HCT116 (cell line): ENCODE measurements at regions not wholly inside any gene's neighbourhood (a gene's known extent, or its start where the extent isn't known, plus 50 kb on each side); places are given as distances from the start of the nearest gene placed in this dataset.

Experiments
- ATAC-seq: fragments of 200-7000 bp; cut with Tn5 transposase; 2 replicates; pipeline ENCODE4 v1.9.1; 2020; ENCODE audit warnings: mild to moderate bottlenecking, moderate library complexity
- BruUV-seq: library from RNA; stranded (reverse); fragments of 400-500 nt; replicated peaks from 2 replicates; lab custom pipeline; 2021; lab: Mats Ljungman, UMichigan
- CTCF ChIA-PET: fragments of 300-600 bp; sonication (Branson Sonifier 250); formaldehyde crosslinking; loops from one replicate; lab custom pipeline; 2021; ENCODE audit warnings: antibody characterized with exemption; lab: Charles Lee
- POLR2A ChIA-PET: fragments of 300-600, 350-600 bp; sonication (Branson Sonifier 250); formaldehyde crosslinking; loops from one replicate; lab custom pipeline; 2021; ENCODE audit warnings: antibody characterized with exemption; lab: Charles Lee
- RAD21 ChIA-PET, 2 experiments: fragments of 300-600 bp; sonication (Branson Sonifier 250); formaldehyde crosslinking; loops; one replicate each; lab custom pipeline; 2023; ENCODE audit warnings: low total read pairs in 2 of 2; ENCODE audit not compliant: uncharacterized antibody in 2 of 2, unreplicated experiment in 2 of 2, low non-redundant PET in 1 of 2; lab: Charles Lee
- DNase-seq: peaks from one replicate; pipeline ENCODE4 v3.0.0-alpha.2; 2010; ENCODE audit warnings: low read depth, low spot score
- H2AFZ ChIP-seq: fragments of 200-600 bp; shearing (Covaris generic), sonication (generic); 2 replicates; pipeline ENCODE4 v1.6.1; 2017; ENCODE audit warnings: low read depth, mixed run types, mixed read lengths, antibody characterized with exemption, low read length; ENCODE audit not compliant: poor library complexity, severe bottlenecking
- H3K27ac ChIP-seq: 2 replicates; pipeline ENCODE4 v1.5.1; 2012; ENCODE audit warnings: low read depth, low read length
- H3K27me3 ChIP-seq: fragments of 200-600 bp; sonication (generic); 2 replicates; pipeline ENCODE4 v1.6.1; 2016; ENCODE audit warnings: mixed run types, low read length, mixed read lengths; ENCODE audit not compliant: insufficient read depth
- H3K36me3 ChIP-seq, 2 experiments: fragments of 200-500 bp in 1 of 2; fragments of 200-600 bp in 1 of 2; sonication (Bioruptor generic) in 1 of 2; sonication (generic) in 1 of 2; 2 replicates each; pipeline versions ENCODE4 v1.5.1 to v1.6.1; 2014 to 2016; ENCODE audit warnings: low read length in 2 of 2, inconsistent platforms in 1 of 2, mixed read lengths in 1 of 2, mixed run types in 1 of 2; ENCODE audit not compliant: insufficient read depth in 2 of 2, control insufficient read depth in 1 of 2
- H3K4me1 ChIP-seq, 2 experiments: fragments of 200-600 bp in 1 of 2; sonication (generic) in 1 of 2; 2 replicates each; pipeline versions ENCODE4 v1.5.1 to v1.6.1; 2012 to 2017; ENCODE audit warnings: low read length in 2 of 2, inconsistent platforms in 1 of 2, mild to moderate bottlenecking in 1 of 2, mixed read lengths in 1 of 2, mixed run types in 1 of 2, moderate library complexity in 1 of 2; ENCODE audit not compliant: insufficient read depth in 2 of 2, control insufficient read depth in 1 of 2
- H3K4me2 ChIP-seq: fragments of 200-600 bp; sonication (generic); 2 replicates; pipeline ENCODE4 v1.6.1; 2017; ENCODE audit warnings: mixed run types, low read length, mixed read lengths
- H3K4me3 ChIP-seq, 2 experiments: fragments of 200-600 bp in 1 of 2; sonication (generic) in 1 of 2; replicated peaks in 1 of 2; 2 replicates each; pipeline ENCODE4 v1.5.1; 2011 to 2016; ENCODE audit warnings: low read length in 2 of 2, control low read depth in 1 of 2, low read depth in 1 of 2, mild to moderate bottlenecking in 1 of 2, mixed read lengths in 1 of 2, mixed run types in 1 of 2
- H3K79me2 ChIP-seq: fragments of 200-600 bp; sonication (generic); 2 replicates; pipeline ENCODE4 v1.6.1; 2017; ENCODE audit warnings: mild to moderate bottlenecking, mixed run types, low read length, moderate library complexity, mixed read lengths; ENCODE audit not compliant: insufficient read depth
- H3K9ac ChIP-seq: fragments of 200-600 bp; sonication (generic); 2 replicates; pipeline ENCODE4 v1.6.1; 2016; ENCODE audit warnings: low read length, mixed read lengths
- H3K9me2 ChIP-seq: fragments of 200-600 bp; sonication (generic), shearing (Covaris generic); 2 replicates; pipeline ENCODE4 v1.6.1; 2017; ENCODE audit warnings: mixed run types, mild to moderate bottlenecking, moderate library complexity; ENCODE audit not compliant: insufficient read depth
- H3K9me3 ChIP-seq, 2 experiments: fragments of 200-500 bp in 1 of 2; fragments of 200-600 bp in 1 of 2; sonication (Bioruptor generic) in 1 of 2; sonication (generic) in 1 of 2; 2 replicates each; pipeline ENCODE4 v1.6.1; 2014 to 2017; ENCODE audit warnings: low read length in 2 of 2, mixed read lengths in 2 of 2, inconsistent platforms in 1 of 2, low read depth in 1 of 2, mild to moderate bottlenecking in 1 of 2, mixed run types in 1 of 2, moderate library complexity in 1 of 2; ENCODE audit not compliant: control insufficient read depth in 1 of 2, insufficient read depth in 1 of 2
- H4K20me1 ChIP-seq: fragments of 200-600 bp; sonication (generic), shearing (Covaris generic); 2 replicates; pipeline ENCODE4 v1.6.1; 2017; ENCODE audit warnings: mixed run types, mild to moderate bottlenecking, moderate library complexity; ENCODE audit not compliant: insufficient read depth
- EGR1 ChIP-seq: IDR thresholded peaks from 2 replicates; pipeline ENCODE4 v1.6.1; 2012; ENCODE audit warnings: low read depth
- EZH2 ChIP-seq: fragments of 200-600 bp; sonication (generic); IDR thresholded peaks from 2 replicates; pipeline ENCODE4 v1.6.1; 2017; ENCODE audit warnings: antibody characterized with exemption, mixed run types
- EZH2phosphoT487 ChIP-seq: fragments of 200-600 bp; IDR thresholded peaks from 2 replicates; pipeline ENCODE4 v1.6.1; 2018; ENCODE audit warnings: antibody characterized with exemption, borderline replicate concordance
- FOSL1 ChIP-seq: IDR thresholded peaks from 2 replicates; pipeline ENCODE4 v1.6.1; 2012; ENCODE audit warnings: low read depth
- JUND ChIP-seq: IDR thresholded peaks from 2 replicates; pipeline ENCODE4 v1.6.1; 2012
- TCF7L2 ChIP-seq: IDR thresholded peaks from 2 replicates; pipeline ENCODE4 v1.7.0; 2011; ENCODE audit warnings: borderline replicate concordance, inconsistent platforms; ENCODE audit not compliant: insufficient read depth, insufficient read length; ENCODE audit errors: extremely low read depth
- ZFX ChIP-seq: fragments of 450-650 bp; IDR thresholded peaks from 2 replicates; pipeline ENCODE4 v1.6.1; 2017
- ZNF274 ChIP-seq: fragments of 200-500 bp; sonication (Bioruptor generic); IDR thresholded peaks from 2 replicates; pipeline ENCODE4 v1.6.1; 2014; ENCODE audit warnings: mild to moderate bottlenecking, low read depth, low read length, inconsistent platforms
- intact Hi-C: fragments of 100-400 bp; cut with micrococcal nuclease; formaldehyde crosslinking; loops from 2 replicates; pipeline ENCODE4 v1.10.0; 2022
- TF ChIP-seq, protein P1 (sequence below): IDR thresholded peaks from 2 replicates; pipeline ENCODE4 v1.6.1; 2011; ENCODE audit warnings: mild to moderate bottlenecking, low read length, moderate library complexity; ENCODE audit not compliant: insufficient replicate concordance; ENCODE audit errors: extremely low read depth
- TF ChIP-seq, protein P2 (sequence below): IDR thresholded peaks from 2 replicates; pipeline ENCODE4 v1.6.1; 2012; ENCODE audit warnings: low read depth
- TF ChIP-seq, protein P3 (sequence below), 3 experiments: fragments of 200-600 bp in 1 of 3; sonication (generic) in 1 of 3; IDR thresholded peaks in 2 of 3; conservative IDR thresholded peaks in 1 of 3; 2 replicates each; pipeline ENCODE4 v1.5.1; 2012 to 2017; ENCODE audit warnings: low read depth in 2 of 3, low read length in 2 of 3, antibody characterized with exemption in 1 of 3, borderline replicate concordance in 1 of 3, control low read depth in 1 of 3, mild to moderate bottlenecking in 1 of 3, mixed read lengths in 1 of 3, mixed run types in 1 of 3, moderate library complexity in 1 of 3; ENCODE audit not compliant: insufficient read depth in 1 of 3

DNA sequence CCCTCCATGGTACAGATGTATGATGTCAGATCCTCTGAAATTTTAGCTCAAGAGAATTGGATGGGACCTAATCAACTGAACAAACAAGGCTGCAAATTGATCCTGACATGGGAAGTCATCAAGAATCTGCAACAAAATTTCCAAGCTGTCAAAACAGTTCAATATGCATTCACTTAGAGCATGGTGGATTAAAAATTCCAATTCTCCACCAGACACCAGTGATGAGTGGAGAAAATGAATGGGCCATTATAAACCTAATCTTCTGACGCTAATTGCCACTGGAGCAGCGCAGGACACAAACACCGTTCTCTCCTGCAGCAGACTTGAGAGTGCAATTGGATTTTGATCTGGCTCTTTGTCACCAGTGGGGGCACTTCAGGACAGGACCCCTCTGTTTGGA is 94.2 kb downstream of the MINAR1 start:
- POLR2A ChIA-PET = no interaction called here
- Histone ChIP-seq H3K36me3 (no peaks in the 10 kb centered on the region), H3K79me2 (no peaks in the 10 kb centered on the region), H3K9me3 (no peaks in the 10 kb centered on the region), H3K4me2 (no peak overlapping the region), H3K9ac (no peak overlapping the region), H3K27me3 (peaks cover 11% of the 10 kb centered on the region; the same call in 1 of the 2 replicates), H3K4me3 (no peak overlapping the region), H3K9me2 (no peaks in the 10 kb centered on the region), H3K27ac (no peak overlapping the region), H4K20me1 (no peaks in the 10 kb centered on the region), H3K4me1 (no peaks in the 10 kb centered on the region), H2AFZ (no peak overlapping the region)
- BruUV-seq = no TSS peak
- CTCF ChIA-PET = no interaction called here
- DNase-seq = no peak
- RAD21 ChIA-PET = no interaction called here
- ATAC-seq = no peak
- TF ChIP-seq JUND = no peak
- no peak for TF ChIP-seq EGR1
- TF ChIP-seq ZNF274 = no peak
- no peak for TF ChIP-seq TCF7L2
- no peak for TF ChIP-seq EZH2phosphoT487
- no peak for TF ChIP-seq EZH2
- TF ChIP-seq, protein P1, sequence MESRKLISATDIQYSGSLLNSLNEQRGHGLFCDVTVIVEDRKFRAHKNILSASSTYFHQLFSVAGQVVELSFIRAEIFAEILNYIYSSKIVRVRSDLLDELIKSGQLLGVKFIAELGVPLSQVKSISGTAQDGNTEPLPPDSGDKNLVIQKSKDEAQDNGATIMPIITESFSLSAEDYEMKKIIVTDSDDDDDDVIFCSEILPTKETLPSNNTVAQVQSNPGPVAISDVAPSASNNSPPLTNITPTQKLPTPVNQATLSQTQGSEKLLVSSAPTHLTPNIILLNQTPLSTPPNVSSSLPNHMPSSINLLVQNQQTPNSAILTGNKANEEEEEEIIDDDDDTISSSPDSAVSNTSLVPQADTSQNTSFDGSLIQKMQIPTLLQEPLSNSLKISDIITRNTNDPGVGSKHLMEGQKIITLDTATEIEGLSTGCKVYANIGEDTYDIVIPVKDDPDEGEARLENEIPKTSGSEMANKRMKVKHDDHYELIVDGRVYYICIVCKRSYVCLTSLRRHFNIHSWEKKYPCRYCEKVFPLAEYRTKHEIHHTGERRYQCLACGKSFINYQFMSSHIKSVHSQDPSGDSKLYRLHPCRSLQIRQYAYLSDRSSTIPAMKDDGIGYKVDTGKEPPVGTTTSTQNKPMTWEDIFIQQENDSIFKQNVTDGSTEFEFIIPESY = no peak
- TF ChIP-seq FOSL1 = no peak
- TF ChIP-seq, protein P2, sequence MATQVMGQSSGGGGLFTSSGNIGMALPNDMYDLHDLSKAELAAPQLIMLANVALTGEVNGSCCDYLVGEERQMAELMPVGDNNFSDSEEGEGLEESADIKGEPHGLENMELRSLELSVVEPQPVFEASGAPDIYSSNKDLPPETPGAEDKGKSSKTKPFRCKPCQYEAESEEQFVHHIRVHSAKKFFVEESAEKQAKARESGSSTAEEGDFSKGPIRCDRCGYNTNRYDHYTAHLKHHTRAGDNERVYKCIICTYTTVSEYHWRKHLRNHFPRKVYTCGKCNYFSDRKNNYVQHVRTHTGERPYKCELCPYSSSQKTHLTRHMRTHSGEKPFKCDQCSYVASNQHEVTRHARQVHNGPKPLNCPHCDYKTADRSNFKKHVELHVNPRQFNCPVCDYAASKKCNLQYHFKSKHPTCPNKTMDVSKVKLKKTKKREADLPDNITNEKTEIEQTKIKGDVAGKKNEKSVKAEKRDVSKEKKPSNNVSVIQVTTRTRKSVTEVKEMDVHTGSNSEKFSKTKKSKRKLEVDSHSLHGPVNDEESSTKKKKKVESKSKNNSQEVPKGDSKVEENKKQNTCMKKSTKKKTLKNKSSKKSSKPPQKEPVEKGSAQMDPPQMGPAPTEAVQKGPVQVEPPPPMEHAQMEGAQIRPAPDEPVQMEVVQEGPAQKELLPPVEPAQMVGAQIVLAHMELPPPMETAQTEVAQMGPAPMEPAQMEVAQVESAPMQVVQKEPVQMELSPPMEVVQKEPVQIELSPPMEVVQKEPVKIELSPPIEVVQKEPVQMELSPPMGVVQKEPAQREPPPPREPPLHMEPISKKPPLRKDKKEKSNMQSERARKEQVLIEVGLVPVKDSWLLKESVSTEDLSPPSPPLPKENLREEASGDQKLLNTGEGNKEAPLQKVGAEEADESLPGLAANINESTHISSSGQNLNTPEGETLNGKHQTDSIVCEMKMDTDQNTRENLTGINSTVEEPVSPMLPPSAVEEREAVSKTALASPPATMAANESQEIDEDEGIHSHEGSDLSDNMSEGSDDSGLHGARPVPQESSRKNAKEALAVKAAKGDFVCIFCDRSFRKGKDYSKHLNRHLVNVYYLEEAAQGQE = no peak
- TF ChIP-seq ZFX = no peak
- TF ChIP-seq, protein P3, sequence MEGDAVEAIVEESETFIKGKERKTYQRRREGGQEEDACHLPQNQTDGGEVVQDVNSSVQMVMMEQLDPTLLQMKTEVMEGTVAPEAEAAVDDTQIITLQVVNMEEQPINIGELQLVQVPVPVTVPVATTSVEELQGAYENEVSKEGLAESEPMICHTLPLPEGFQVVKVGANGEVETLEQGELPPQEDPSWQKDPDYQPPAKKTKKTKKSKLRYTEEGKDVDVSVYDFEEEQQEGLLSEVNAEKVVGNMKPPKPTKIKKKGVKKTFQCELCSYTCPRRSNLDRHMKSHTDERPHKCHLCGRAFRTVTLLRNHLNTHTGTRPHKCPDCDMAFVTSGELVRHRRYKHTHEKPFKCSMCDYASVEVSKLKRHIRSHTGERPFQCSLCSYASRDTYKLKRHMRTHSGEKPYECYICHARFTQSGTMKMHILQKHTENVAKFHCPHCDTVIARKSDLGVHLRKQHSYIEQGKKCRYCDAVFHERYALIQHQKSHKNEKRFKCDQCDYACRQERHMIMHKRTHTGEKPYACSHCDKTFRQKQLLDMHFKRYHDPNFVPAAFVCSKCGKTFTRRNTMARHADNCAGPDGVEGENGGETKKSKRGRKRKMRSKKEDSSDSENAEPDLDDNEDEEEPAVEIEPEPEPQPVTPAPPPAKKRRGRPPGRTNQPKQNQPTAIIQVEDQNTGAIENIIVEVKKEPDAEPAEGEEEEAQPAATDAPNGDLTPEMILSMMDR (IDR thresholded peaks at IDR 0.05 in 2 of 3, conservative IDR thresholded peaks at IDR 0.05 in 1 of 3; ENCODE audit: borderline replicate concordance in 1 of 3, insufficient read depth in 1 of 3, low read depth in 2 of 3, low read length in 2 of 3) = no peak
- intact Hi-C loops = no loop called here
